SK-N-SH treated with all-trans-retinoic acid at 6 μM for 48 hours (cell line): ENCODE measurements at regions not wholly inside any gene's neighbourhood (a gene's known extent, or its start where the extent isn't known, plus 50 kb on each side); places are given as distances from the start of the nearest gene placed in this dataset.
A peak's percentile ranks its signal among the peaks of the same experiment; 100 is the strongest.

ENCODE experiments used
- ATAC-seq: fragments of 200-7000 bp; cut with Tn5 transposase; 3 replicates; pipeline ENCODE4 v1.9.1; 2020; ENCODE audit warnings: mild to moderate bottlenecking, moderate library complexity
- ARNTL ChIP-seq: fragments of 450-650 bp; formaldehyde crosslinking; IDR thresholded peaks from 2 replicates; pipeline ENCODE4 v1.5.0; 2020; ENCODE audit warnings: low read depth, mild to moderate bottlenecking, moderate library complexity, borderline replicate concordance
- BACH2 ChIP-seq: fragments of 250-450 bp; sonication (Bioruptor Pico); IDR thresholded peaks from 2 replicates; pipeline ENCODE4 v1.9.0; 2021; ENCODE audit warnings: mild to moderate bottlenecking, borderline replicate concordance
- CREB5 ChIP-seq: fragments of 250-450 bp; sonication (Bioruptor Pico); IDR thresholded peaks from 2 replicates; pipeline ENCODE4 v1.5.1; 2020; ENCODE audit warnings: low read depth, mild to moderate bottlenecking, moderate library complexity
- CSDC2 ChIP-seq: fragments of 250-450 bp; sonication (Bioruptor Pico); IDR thresholded peaks from 2 replicates; pipeline ENCODE4 v1.5.0; 2020; ENCODE audit warnings: mild to moderate bottlenecking, moderate library complexity
- CSRNP3 ChIP-seq: fragments of 250-450 bp; sonication (Bioruptor Pico); IDR thresholded peaks from 2 replicates; pipeline ENCODE4 v1.5.1; 2021; ENCODE audit warnings: mild to moderate bottlenecking, moderate library complexity
- ESRRG ChIP-seq: fragments of 250-450 bp; sonication (Bioruptor Pico); IDR thresholded peaks from 2 replicates; pipeline ENCODE4 v1.6.1; 2021; ENCODE audit warnings: mild to moderate bottlenecking
- GLIS3 ChIP-seq: fragments of 250-450 bp; sonication (Bioruptor Pico); IDR thresholded peaks from 2 replicates; pipeline ENCODE4 v1.5.0; 2020; ENCODE audit warnings: mild to moderate bottlenecking, moderate library complexity
- ISL1 ChIP-seq: fragments of 250-450 bp; sonication (Bioruptor Pico); IDR thresholded peaks from 2 replicates; pipeline ENCODE4 v2.1.2; 2022; ENCODE audit warnings: mild to moderate bottlenecking, moderate library complexity
- OSR1 ChIP-seq: fragments of 250-450 bp; sonication (Bioruptor Pico); IDR thresholded peaks from 2 replicates; pipeline ENCODE4 v1.8.0; 2022; ENCODE audit warnings: moderate library complexity, mild to moderate bottlenecking, inconsistent platforms
- POU6F1 ChIP-seq: fragments of 250-450 bp; sonication (Bioruptor Pico); IDR thresholded peaks from 2 replicates; pipeline ENCODE4 v1.8.0; 2021; ENCODE audit warnings: low read depth, mild to moderate bottlenecking, moderate library complexity, borderline replicate concordance
- PPARA ChIP-seq: fragments of 250-450 bp; sonication (Bioruptor Pico); IDR thresholded peaks from 2 replicates; pipeline ENCODE4 v1.5.0; 2020; ENCODE audit warnings: mild to moderate bottlenecking, borderline replicate concordance
- RARB ChIP-seq: fragments of 250-450 bp; sonication (Bioruptor Pico); IDR thresholded peaks from 2 replicates; pipeline ENCODE4 v1.8.0; 2021; ENCODE audit warnings: mild to moderate bottlenecking, moderate library complexity
- SNAI2 ChIP-seq: fragments of 250-450 bp; sonication (Bioruptor Pico); IDR thresholded peaks from 2 replicates; pipeline ENCODE4 v1.5.0; 2020; ENCODE audit warnings: mild to moderate bottlenecking, moderate library complexity
- TCF4 ChIP-seq: fragments of 250-450 bp; sonication (Bioruptor Pico); IDR thresholded peaks from 2 replicates; pipeline ENCODE4 v1.8.0; 2021; ENCODE audit warnings: mild to moderate bottlenecking, moderate library complexity, borderline replicate concordance
- TSHZ2 ChIP-seq: fragments of 250-450 bp; sonication (Bioruptor Pico); IDR thresholded peaks from 2 replicates; pipeline ENCODE4 v1.5.0; 2020; ENCODE audit warnings: mild to moderate bottlenecking, moderate library complexity
- ZC3H10 ChIP-seq: fragments of 250-450 bp; sonication (Bioruptor Pico); IDR thresholded peaks from 2 replicates; pipeline ENCODE4 v1.5.1; 2021; ENCODE audit warnings: mild to moderate bottlenecking, moderate library complexity
- ZFP3 ChIP-seq: fragments of 250-450 bp; sonication (Bioruptor Pico); IDR thresholded peaks from 2 replicates; pipeline ENCODE4 v1.5.0; 2020; ENCODE audit warnings: mild to moderate bottlenecking, moderate library complexity
- ZFP30 ChIP-seq: fragments of 450-650 bp; formaldehyde crosslinking; IDR thresholded peaks from 2 replicates; pipeline ENCODE4 v1.5.0; 2022; ENCODE audit warnings: mild to moderate bottlenecking, moderate library complexity
- ZNF565 ChIP-seq: fragments of 450-650 bp; formaldehyde crosslinking; conservative IDR thresholded peaks from 2 replicates; pipeline ENCODE4 v1.5.0; 2020; ENCODE audit warnings: low read depth, mild to moderate bottlenecking, moderate library complexity
- ZNF70 ChIP-seq: fragments of 450-650 bp; formaldehyde crosslinking; IDR thresholded peaks from 2 replicates; pipeline ENCODE4 v1.5.0; 2020; ENCODE audit warnings: mild to moderate bottlenecking, moderate library complexity
- ZNF8 ChIP-seq: fragments of 450-650 bp; formaldehyde crosslinking; IDR thresholded peaks from 2 replicates; pipeline ENCODE4 v1.5.0; 2020; ENCODE audit warnings: mild to moderate bottlenecking, moderate library complexity

- ATAC-seq, result no peak
Observed at GRCh38 chr14:89524990-89525667, 108.1 kb upstream of the FOXN3 start.

GRCh38 chr14:89524412-89524811 lies 107.4 kb upstream of the FOXN3 start:
- no peak for TF ChIP-seq ISL1
- TF ChIP-seq ZFP30 (CRISPR knock-in tag), result no peak
- no peak for TF ChIP-seq CREB5 (CRISPR knock-in tag)
- TF ChIP-seq OSR1 (CRISPR knock-in tag), result no peak
- no peak for TF ChIP-seq ESRRG
- TF ChIP-seq SNAI2 (CRISPR knock-in tag), result no peak
- no peak for TF ChIP-seq PPARA (CRISPR knock-in tag)
- TF ChIP-seq TCF4 (CRISPR knock-in tag), result no peak
- no peak for TF ChIP-seq RARB (CRISPR knock-in tag)
- ATAC-seq, result no peak

More at GRCh38 chr14:89524990-89525667, 108.1 kb upstream of the FOXN3 start:
- TF ChIP-seq ZNF70 (CRISPR knock-in tag), result peak; percentile 48; the same call in 1 of the 2 replicates
- no peak for TF ChIP-seq ZNF8 (CRISPR knock-in tag)

GRCh38 chr14:89521988-89522387 lies 105.0 kb upstream of the FOXN3 start:
- TF ChIP-seq CREB5 (CRISPR knock-in tag) (no peak), ZNF70 (CRISPR knock-in tag) (no peak), ZC3H10 (no peak), ISL1 (no peak), GLIS3 (CRISPR knock-in tag) (no peak), ZFP30 (CRISPR knock-in tag) (no peak), POU6F1 (CRISPR knock-in tag) (no peak), RARB (CRISPR knock-in tag) (no peak), ESRRG (no peak)
- no peak for ATAC-seq

GRCh38 chr14:89519040-89519439 lies 102.0 kb upstream of the FOXN3 start:
- TF ChIP-seq ZFP3 (CRISPR knock-in tag) (no peak), TCF4 (CRISPR knock-in tag) (no peak), OSR1 (CRISPR knock-in tag) (no peak), ARNTL (no peak), ZFP30 (CRISPR knock-in tag) (no peak), POU6F1 (CRISPR knock-in tag) (no peak), RARB (CRISPR knock-in tag) (no peak)
- ATAC-seq, result no peak

- no peak for ATAC-seq
- TF ChIP-seq OSR1 (CRISPR knock-in tag) (no peak), CSDC2 (no peak), SNAI2 (CRISPR knock-in tag) (no peak), TCF4 (CRISPR knock-in tag) (no peak), ZFP3 (CRISPR knock-in tag) (no peak), RARB (CRISPR knock-in tag) (no peak), ARNTL (no peak), TSHZ2 (no peak), POU6F1 (CRISPR knock-in tag) (no peak), ZNF565 (CRISPR knock-in tag) (no peak), PPARA (CRISPR knock-in tag) (no peak), BACH2 (no peak), ZNF8 (CRISPR knock-in tag) (no peak), GLIS3 (CRISPR knock-in tag) (no peak), ZNF70 (CRISPR knock-in tag) (no peak), CSRNP3 (CRISPR knock-in tag) (no peak)
Observed at GRCh38 chr14:89516173-89516572, 99.1 kb upstream of the FOXN3 start.
